ENCODE measurements at regions not wholly inside any gene's neighbourhood (a gene's known extent, or its start where the extent isn't known, plus 50 kb on each side); places are given as distances from the start of the nearest gene placed in this dataset.

DNA sequence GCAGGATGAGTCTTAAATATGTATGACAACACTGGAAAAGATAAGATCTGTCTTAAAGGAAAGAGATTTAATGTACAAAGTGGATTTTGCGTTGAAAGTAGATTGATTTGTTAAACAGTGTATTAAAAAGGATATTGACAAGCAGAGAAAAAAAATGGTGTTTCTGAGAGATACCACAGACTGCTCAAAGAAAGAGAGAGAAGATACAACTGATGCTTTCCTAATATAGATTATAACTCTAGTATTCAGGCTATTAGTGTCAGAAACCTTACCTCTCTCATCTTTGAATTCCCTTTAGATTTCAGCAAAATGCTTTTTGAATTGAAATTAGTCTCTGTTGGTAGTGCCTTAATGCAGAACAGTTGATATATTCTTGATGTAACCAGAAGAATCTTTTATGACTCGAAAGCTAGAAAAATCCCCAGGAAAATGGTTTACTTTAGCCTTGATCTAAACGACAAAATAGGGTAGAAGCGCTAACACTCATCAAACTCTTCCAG is 550.7 kb downstream of the INHBA start:
- TF ChIP-seq TAF1 (IDR thresholded peaks at IDR 0.05; ENCODE audit: borderline replicate concordance, low read depth, low read length) (no peak), POLR2AphosphoS5 (IDR thresholded peaks at IDR 0.05; ENCODE audit: low read depth, low read length) (no peak), POLR2A (IDR thresholded peaks at IDR 0.05; ENCODE audit: low read depth, low read length) (no peak)
